ENCODE measurements at regions not wholly inside any gene's neighbourhood (a gene's known extent, or its start where the extent isn't known, plus 50 kb on each side); places are given as distances from the start of the nearest gene placed in this dataset.

GRCh38 chrX:22345884-22346283 is 73.2 kb downstream of the CBLL2 start:
- H3K4me3 ChIP-seq: no peak overlapping the region
- TF ChIP-seq CTCF (conservative IDR thresholded peaks at IDR 0.05) (no peak), EZH2 (IDR thresholded peaks at IDR 0.05; ENCODE audit: low read depth) (no peak)
- H3K27me3 ChIP-seq (ENCODE audit: insufficient read depth, low read depth): no peaks in the 10 kb centered on the region
- POLR2A ChIA-PET (ENCODE audit: unreplicated experiment): no interaction called here
- BruUV-seq (replicated peaks): no TSS peak
- no peak overlapping the region for H3K27ac ChIP-seq
- H3F3A ChIP-seq (ENCODE audit: insufficient read depth, low read depth): no peaks in the 10 kb centered on the region
- DNase-seq: no peak
- no peaks in the 10 kb centered on the region for H3K9me3 ChIP-seq (ENCODE audit: insufficient read depth, low read depth)
- no peaks in the 10 kb centered on the region for H3K36me3 ChIP-seq (ENCODE audit: low read depth)
- H4K20me1 ChIP-seq (ENCODE audit: insufficient read depth): no peaks in the 10 kb centered on the region
- H3K4me2 ChIP-seq: no peak overlapping the region
- CTCF ChIA-PET: no interaction called here
- intact Hi-C loops (cut with micrococcal nuclease; ENCODE audit: unreplicated experiment): no loop called here
- no peaks in the 10 kb centered on the region for H3K79me2 ChIP-seq (ENCODE audit: low read depth)
- H3K9me2 ChIP-seq (ENCODE audit: insufficient read depth): no peaks in the 10 kb centered on the region
- H2AFZ ChIP-seq: no peak overlapping the region
- H3K4me1 ChIP-seq (replicated peaks; ENCODE audit: insufficient read depth): no peaks in the 10 kb centered on the region

- Histone ChIP-seq H3K79me2 (ENCODE audit: low read depth) (no peaks in the 10 kb centered on the region), H3K4me3 (no peak overlapping the region), H4K20me1 (ENCODE audit: insufficient read depth) (no peaks in the 10 kb centered on the region), H3K27me3 (ENCODE audit: insufficient read depth, low read depth) (no peaks in the 10 kb centered on the region), H3K36me3 (ENCODE audit: low read depth) (no peaks in the 10 kb centered on the region), H3K9me2 (ENCODE audit: insufficient read depth) (no peaks in the 10 kb centered on the region), H2AFZ (no peak overlapping the region), H3F3A (ENCODE audit: insufficient read depth, low read depth) (no peaks in the 10 kb centered on the region), H3K4me2 (no peak overlapping the region), H3K9me3 (ENCODE audit: insufficient read depth, low read depth) (no peaks in the 10 kb centered on the region), H3K4me1 (replicated peaks; ENCODE audit: insufficient read depth) (no peaks in the 10 kb centered on the region; the same call in 1 of the 2 replicates), H3K27ac (no peak overlapping the region)
- TF ChIP-seq CTCF (conservative IDR thresholded peaks at IDR 0.05) (no peak), EZH2 (IDR thresholded peaks at IDR 0.05; ENCODE audit: low read depth) (no peak)
- intact Hi-C loops (cut with micrococcal nuclease; ENCODE audit: unreplicated experiment): no loop called here
- no TSS peak for BruUV-seq (replicated peaks)
- DNase-seq: no peak
- ChIA-PET CTCF (no interaction called here), POLR2A (ENCODE audit: unreplicated experiment) (no interaction called here)
These were observed 74.8 kb downstream of the CBLL2 start for GRCh38 chrX:22347491-22347890.

GRCh38 chrX:22349116-22349515 is 76.4 kb downstream of the CBLL2 start:
- H3K4me2 ChIP-seq: no peak overlapping the region
- ChIA-PET CTCF (no interaction called here), POLR2A (ENCODE audit: unreplicated experiment) (no interaction called here)
- no peaks in the 10 kb centered on the region for H3K9me3 ChIP-seq (ENCODE audit: insufficient read depth, low read depth)
- no peak overlapping the region for H2AFZ ChIP-seq
- no peaks in the 10 kb centered on the region for H4K20me1 ChIP-seq (ENCODE audit: insufficient read depth)
- no peaks in the 10 kb centered on the region for H3K79me2 ChIP-seq (ENCODE audit: low read depth)
- no peaks in the 10 kb centered on the region for H3K27me3 ChIP-seq (ENCODE audit: insufficient read depth, low read depth)
- no peaks in the 10 kb centered on the region; the same call in 1 of the 2 replicates for H3K4me1 ChIP-seq (replicated peaks; ENCODE audit: insufficient read depth)
- BruUV-seq (replicated peaks): no TSS peak
- no peaks in the 10 kb centered on the region for H3F3A ChIP-seq (ENCODE audit: insufficient read depth, low read depth)
- no peak for TF ChIP-seq EZH2 (IDR thresholded peaks at IDR 0.05; ENCODE audit: low read depth)
- no peak overlapping the region for H3K27ac ChIP-seq
- DNase-seq: peak in 1 of 2 experiments; percentile 34
- intact Hi-C loops (cut with micrococcal nuclease; ENCODE audit: unreplicated experiment): no loop called here
- H3K36me3 ChIP-seq (ENCODE audit: low read depth): no peaks in the 10 kb centered on the region
- no peaks in the 10 kb centered on the region for H3K9me2 ChIP-seq (ENCODE audit: insufficient read depth)
- no peak overlapping the region for H3K4me3 ChIP-seq

- CTCF ChIA-PET: no interaction called here
- H3K4me2 ChIP-seq: no peak overlapping the region
- no peaks in the 10 kb centered on the region for H4K20me1 ChIP-seq (ENCODE audit: insufficient read depth)
- BruUV-seq (replicated peaks): no TSS peak
- intact Hi-C loops (cut with micrococcal nuclease; ENCODE audit: unreplicated experiment): no loop called here
- H3K9me3 ChIP-seq (ENCODE audit: insufficient read depth, low read depth): no peaks in the 10 kb centered on the region
- no peaks in the 10 kb centered on the region for H3K36me3 ChIP-seq (ENCODE audit: low read depth)
- H2AFZ ChIP-seq: no peak overlapping the region
- DNase-seq: no peak
- no peaks in the 10 kb centered on the region for H3K79me2 ChIP-seq (ENCODE audit: low read depth)
- TF ChIP-seq CTCF (conservative IDR thresholded peaks at IDR 0.05): no peak
- no peak for TF ChIP-seq EZH2 (IDR thresholded peaks at IDR 0.05; ENCODE audit: low read depth)
- POLR2A ChIA-PET (ENCODE audit: unreplicated experiment): no interaction called here
- H3K4me1 ChIP-seq (replicated peaks; ENCODE audit: insufficient read depth): no peaks in the 10 kb centered on the region; the same call in 1 of the 2 replicates
- no peak overlapping the region for H3K27ac ChIP-seq
- no peaks in the 10 kb centered on the region for H3F3A ChIP-seq (ENCODE audit: insufficient read depth, low read depth)
- no peaks in the 10 kb centered on the region for H3K9me2 ChIP-seq (ENCODE audit: insufficient read depth)
- no peaks in the 10 kb centered on the region for H3K27me3 ChIP-seq (ENCODE audit: insufficient read depth, low read depth)
- no peak overlapping the region for H3K4me3 ChIP-seq
These were observed 78.4 kb downstream of the CBLL2 start for GRCh38 chrX:22351076-22351475.
